GM12878 (cell line): ENCODE measurements at regions not wholly inside any gene's neighbourhood (a gene's known extent, or its start where the extent isn't known, plus 50 kb on each side); places are given as distances from the start of the nearest gene placed in this dataset.

Experiments used
- CTCF ChIP-seq, 3 experiments: IDR thresholded peaks in 2 of 3; conservative IDR thresholded peaks in 1 of 3; 2 replicates each; pipeline ENCODE4 v1.5.1; 2011; ENCODE audit warnings: low read depth in 3 of 3, low read length in 3 of 3, mild to moderate bottlenecking in 3 of 3, control low read depth in 2 of 3, moderate library complexity in 2 of 3, inconsistent platforms in 1 of 3, mixed read lengths in 1 of 3; ENCODE audit not compliant: control insufficient read depth in 2 of 3, insufficient read depth in 1 of 3; ENCODE audit errors: extremely low read depth in 1 of 3
- FOXK2 ChIP-seq: fragments of 450-650 bp; IDR thresholded peaks from 2 replicates; pipeline ENCODE4 v1.6.1; 2017; ENCODE audit warnings: mild to moderate bottlenecking, moderate library complexity
- PBX3 ChIP-seq: IDR thresholded peaks from 2 replicates; pipeline ENCODE4 v1.6.1; 2011; ENCODE audit warnings: mild to moderate bottlenecking, low read depth, low read length, moderate library complexity; ENCODE audit not compliant: insufficient replicate concordance
- SMC3 ChIP-seq: IDR thresholded peaks from 2 replicates; pipeline ENCODE4 v1.6.1; 2011; ENCODE audit warnings: low read length, improper control_type of control experiment, borderline replicate concordance
- TBL1XR1 ChIP-seq: IDR thresholded peaks from 2 replicates; pipeline ENCODE4 v1.6.1; 2012; ENCODE audit warnings: low read depth, low read length, improper control_type of control experiment
- ZNF384 ChIP-seq: IDR thresholded peaks from 2 replicates; pipeline ENCODE4 v1.6.1; 2012; ENCODE audit warnings: low read depth, mild to moderate bottlenecking, low read length, improper control_type of control experiment, borderline replicate concordance

DNA sequence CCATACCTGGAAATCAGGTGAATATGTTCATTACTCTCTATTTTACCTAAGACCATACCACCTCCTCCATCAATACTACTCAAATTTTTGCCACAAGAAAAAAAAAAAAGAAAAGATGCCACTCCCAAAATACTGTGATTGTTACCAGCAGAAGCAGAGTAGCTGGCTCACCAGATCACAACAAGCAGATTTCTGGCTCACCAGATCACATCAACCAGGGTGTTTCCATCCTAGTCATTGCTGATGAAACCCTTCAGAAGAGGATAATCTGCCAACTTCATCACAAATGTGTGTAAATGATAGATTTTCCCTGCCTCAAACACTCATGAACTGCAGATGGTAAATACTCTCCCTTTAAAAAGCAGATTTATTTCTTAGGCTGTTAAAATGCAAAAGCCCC lies 109.7 kb upstream of the NAMPT start:
- TF ChIP-seq CTCF (IDR thresholded peaks at IDR 0.05 in 2 of 3, conservative IDR thresholded peaks at IDR 0.05 in 1 of 3; ENCODE audit: control insufficient read depth in 2 of 3, extremely low read depth in 1 of 3, insufficient read depth in 1 of 3, low read depth in 3 of 3, low read length in 3 of 3) (no peak), PBX3 (no peak), FOXK2 (no peak), TBL1XR1 (no peak), ZNF384 (no peak), SMC3 (no peak)
